Cardiac septum (tissue), 1 donor: ENCODE measurements at regions not wholly inside any gene's neighbourhood (a gene's known extent, or its start where the extent isn't known, plus 50 kb on each side); places are given as distances from the start of the nearest gene placed in this dataset.
"Not testable (repeated sequence)": the region's sequence is repeated elsewhere in the genome, so short reads cannot be mapped to it uniquely, and the experiment has no call there.

Source experiments
- DNase-seq: peaks from one replicate; pipeline ENCODE4 v3.0.0-alpha.2; 2020; ENCODE audit warnings: low spot score
- intact Hi-C: fragments of 100-400 bp; cut with DNase I; formaldehyde crosslinking; loops from one replicate; pipeline ENCODE4 v1.14.0; 2022
- donor health status: DM: no; HTN: no; CAD: no.

DNA sequence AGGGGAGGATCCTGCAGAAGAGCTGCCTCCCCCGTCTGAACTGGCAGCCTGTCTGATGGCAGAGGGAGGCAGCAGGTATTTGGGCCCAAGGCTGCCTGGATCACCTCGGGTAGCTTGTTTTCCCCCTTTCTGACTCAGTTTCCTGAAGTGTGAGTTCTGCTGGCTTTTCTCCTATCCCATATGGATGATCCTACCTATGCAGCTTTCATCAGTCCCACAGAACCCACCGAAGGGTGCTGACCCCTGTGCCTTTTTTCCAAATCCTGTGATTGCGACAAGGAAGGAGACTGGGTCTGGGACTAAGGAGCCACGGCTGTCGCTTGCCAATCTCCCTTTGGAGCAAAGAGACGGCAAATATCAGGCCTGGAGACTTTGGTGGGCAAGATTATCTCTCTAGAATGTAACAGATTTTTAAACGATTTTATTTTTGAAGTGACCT, 208.7 kb downstream of the BANP start:
- DNase-seq, intact Hi-C loops: not testable (repeated sequence)

- DNase-seq, intact Hi-C loops: not testable (repeated sequence)
Measured at GRCh38 chr16:88161191-88161590, 210.0 kb downstream of the BANP start.

DNA sequence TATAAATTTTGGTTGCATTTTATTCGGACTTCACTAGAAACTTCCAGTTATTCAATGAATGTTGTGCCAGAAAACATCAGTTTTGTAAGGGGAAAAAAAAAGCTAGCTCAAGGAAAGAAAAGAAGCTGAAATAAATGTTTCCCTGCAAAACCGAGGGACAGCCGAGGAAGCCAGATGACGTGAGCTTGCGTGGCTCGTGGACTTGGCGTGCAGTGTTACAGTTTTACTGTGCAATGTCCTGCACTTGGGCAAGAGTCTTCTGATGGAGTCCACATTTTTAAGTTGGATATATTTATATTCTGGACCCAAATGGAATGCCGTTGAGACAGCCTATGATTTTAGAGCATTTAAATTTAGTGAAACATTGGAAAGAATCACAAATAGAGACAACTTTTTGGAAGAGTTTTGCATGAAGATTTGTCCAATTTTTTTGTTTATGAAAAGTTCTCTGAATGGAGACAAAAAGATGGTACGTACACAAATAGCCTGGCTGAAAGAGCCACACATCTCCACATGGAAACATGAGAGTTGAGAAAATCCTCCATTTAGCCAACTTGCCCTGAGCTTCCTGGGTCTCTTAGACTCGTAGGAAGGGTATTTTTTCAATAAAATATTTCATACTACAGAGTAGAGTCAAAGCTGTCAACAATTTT, 210.5 kb downstream of the BANP start:
- intact Hi-C loops, DNase-seq: not testable (repeated sequence)

DNA sequence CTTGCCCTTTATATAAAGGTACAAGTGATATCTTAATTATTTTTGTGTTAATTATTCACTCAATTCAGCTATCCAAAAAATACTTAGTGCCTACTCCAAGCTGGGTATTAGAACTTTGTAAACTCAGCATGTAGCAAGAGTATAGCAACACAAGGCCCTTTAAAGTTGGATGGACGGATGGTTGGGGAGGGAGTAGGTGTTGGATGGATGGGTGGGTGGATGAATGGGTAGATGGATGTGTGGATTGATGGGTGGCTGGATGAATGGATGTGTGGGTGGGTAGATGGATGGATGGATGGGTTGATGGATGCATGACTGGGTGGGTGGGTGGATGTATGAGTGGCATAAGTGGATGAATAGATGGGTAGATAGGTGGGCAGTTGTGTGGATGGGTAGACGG, 211.5 kb downstream of the BANP start:
- intact Hi-C loops, DNase-seq: not testable (repeated sequence)

DNA sequence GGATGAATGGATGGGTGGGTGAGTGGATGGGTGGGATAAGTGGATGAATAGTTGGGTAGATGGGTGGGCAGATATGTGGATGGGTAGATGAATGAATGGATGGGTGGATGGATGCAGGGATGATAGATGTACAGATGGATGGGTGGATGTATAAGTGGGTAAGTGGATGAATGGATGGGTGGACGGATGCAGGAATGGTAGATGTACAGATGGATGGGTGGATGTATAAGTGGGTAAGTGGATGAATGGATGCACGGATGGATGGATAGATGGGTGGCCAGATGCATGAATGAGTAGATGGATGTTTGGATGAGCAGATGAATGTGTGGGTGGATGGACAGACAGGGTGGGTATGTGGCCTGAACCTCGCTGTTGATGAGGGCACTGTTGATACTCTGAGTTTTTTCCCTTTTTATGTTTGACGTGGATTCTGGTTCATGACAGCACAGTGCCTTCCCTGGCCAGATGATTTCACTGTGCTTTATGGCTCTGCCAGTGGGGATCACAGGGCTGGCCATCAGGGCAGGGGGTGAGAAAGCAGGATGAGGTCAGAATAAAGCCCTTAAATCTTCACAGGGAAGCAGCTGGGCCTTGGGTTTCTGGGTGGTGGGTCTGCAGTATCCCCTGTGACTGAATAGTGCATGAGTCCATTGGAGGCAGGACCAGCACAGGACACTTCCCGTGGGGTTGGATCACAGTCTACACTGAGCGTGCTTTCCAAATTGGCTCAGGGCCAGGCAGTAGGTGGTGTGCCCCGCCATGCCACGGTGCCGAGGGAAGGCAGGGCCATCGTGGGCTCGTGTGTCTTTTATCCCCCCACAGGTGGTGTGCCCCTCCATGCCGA, 213.2 kb downstream of the BANP start:
- DNase-seq, intact Hi-C loops: not testable (repeated sequence)

GRCh38 chr16:88165040-88165544, 213.9 kb downstream of the BANP start:
- DNase-seq = peak; percentile 46

DNA sequence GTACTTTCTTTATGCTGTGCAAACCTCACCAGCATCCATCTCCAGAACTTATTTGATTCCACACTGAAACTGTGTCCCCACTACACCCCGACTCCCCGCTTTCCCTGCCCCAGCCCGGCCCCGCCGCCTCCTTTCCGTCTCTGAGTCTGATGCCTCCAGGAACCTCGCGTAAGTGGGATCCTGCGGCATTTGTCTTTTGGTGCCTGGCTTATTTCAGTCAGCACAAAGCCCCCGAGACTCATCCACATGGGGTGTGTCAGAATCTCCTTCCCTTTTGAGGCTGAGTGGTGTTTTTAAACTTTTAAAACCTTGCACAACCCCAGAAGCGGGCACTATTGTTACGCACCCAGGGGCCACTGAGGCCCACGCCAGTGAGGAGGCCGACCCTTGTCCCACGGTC, 214.4 kb downstream of the BANP start:
- DNase-seq = peak; percentile 50
- intact Hi-C loops = not testable (repeated sequence)

More at GRCh38 chr16:88165040-88165544, 213.9 kb downstream of the BANP start:
- intact Hi-C loops = not testable (repeated sequence)

GRCh38 chr16:88166209-88166773, 215.1 kb downstream of the BANP start:
- intact Hi-C loops = not testable (repeated sequence)
- DNase-seq = peak; percentile 20

DNA sequence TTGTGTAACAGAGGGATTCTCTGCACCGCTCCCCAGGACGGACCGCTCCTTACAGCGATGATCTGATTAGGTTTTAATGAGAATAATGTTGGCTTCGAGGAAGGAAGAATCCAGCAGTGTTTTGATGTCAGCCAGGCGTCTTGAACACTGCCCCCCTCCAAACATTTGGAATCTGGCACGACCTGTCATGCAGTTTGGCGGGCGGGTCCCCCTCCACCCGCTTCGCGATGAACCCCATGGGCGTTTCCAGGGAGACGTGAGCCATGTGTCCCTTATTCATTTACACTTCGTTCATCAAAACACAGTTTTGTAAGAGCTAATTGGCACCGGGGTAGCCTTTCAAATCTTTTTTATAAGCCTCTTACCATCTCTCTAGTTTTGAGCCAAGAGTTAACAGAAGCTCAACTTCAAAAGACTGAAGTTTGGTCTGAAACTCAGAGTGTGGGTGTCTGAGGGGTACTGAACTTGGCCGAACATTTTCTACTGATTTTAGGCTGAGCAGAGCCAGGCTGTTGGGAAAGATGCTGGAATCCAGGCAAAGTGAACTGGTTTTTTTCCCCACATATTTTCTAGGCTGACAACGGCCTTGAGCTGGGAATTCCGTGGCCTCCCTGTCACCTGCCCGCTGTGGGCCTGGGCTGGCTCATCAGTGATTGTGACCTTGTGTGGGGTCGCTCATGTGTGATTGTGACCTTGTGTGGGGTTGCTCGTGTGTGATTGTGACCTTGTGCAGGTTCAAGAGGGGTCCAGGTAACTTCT, 214.8 kb upstream of the ZNF469 start:
- intact Hi-C loops = not testable (repeated sequence)

GRCh38 chr16:88168557-88168949, 214.2 kb upstream of the ZNF469 start:
- intact Hi-C loops, DNase-seq: not testable (repeated sequence)

More for the DNA sequence above, 214.8 kb upstream of the ZNF469 start:
- peak; percentile 47 for DNase-seq

- intact Hi-C loops, DNase-seq: not testable (repeated sequence)
Measured at GRCh38 chr16:88169136-88169830, 213.5 kb upstream of the ZNF469 start.

- DNase-seq, intact Hi-C loops: not testable (repeated sequence)
Measured at GRCh38 chr16:88169831-88170165, 213.0 kb upstream of the ZNF469 start.

- no peak for DNase-seq
- intact Hi-C loops = no loop called here
Measured at GRCh38 chr16:88170528-88170991, 212.2 kb upstream of the ZNF469 start.

- DNase-seq, intact Hi-C loops: not testable (repeated sequence)
Measured at GRCh38 chr16:88171126-88171525, 211.6 kb upstream of the ZNF469 start.

DNA sequence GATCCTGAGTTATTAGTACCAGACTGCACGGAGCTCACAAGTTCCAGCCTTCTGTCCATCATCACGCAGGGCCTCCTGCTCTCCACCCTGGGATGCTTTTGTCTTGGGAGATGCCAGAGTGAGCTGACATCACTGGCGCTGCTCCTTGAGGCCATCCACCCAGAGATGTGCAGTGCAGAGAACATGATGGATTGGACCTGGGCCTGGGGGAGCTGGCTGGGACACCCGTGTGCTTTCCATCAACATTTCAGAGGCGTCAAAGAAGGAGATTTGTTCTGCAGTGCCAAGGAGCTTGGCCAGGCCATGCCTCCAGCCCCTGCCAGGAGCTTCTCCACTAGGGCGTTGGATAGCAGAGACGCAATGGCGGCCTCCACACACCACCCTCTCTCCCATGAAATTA, 206.6 kb upstream of the ZNF469 start:
- intact Hi-C loops, DNase-seq: not testable (repeated sequence)

DNA sequence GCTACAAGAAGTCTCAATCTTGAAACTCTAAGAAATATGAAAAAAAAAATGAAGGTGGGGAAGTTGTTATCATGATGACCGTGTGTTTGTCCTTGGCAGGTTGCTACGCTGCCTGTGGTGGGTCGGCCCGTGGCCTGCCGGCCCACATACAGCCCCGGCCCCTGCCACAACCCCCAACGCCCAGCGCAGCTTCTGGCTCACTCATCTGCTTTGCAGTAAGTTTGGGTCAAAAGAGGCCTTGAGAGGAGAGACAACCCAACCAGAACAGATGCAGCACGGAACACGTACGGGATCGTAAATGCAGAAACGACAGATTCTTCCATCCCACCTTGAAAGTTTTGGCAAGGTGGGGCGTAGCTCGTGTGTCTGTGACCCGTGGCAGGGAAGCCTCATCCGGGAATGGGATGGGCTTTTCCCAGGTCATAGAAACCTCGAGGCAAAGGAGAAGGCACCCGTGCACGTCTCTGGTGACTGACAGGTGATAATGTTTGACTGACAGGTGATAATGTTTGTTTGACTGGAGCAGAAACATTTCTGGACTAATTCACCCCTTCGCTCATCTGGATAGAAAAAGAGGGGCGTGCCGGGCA, 206.1 kb upstream of the ZNF469 start:
- DNase-seq, intact Hi-C loops: not testable (repeated sequence)

- DNase-seq, intact Hi-C loops: not testable (repeated sequence)
Measured at GRCh38 chr16:88178251-88178650, 204.5 kb upstream of the ZNF469 start.

- intact Hi-C loops = not testable (repeated sequence)
Measured at GRCh38 chr16:88178896-88179295, 203.9 kb upstream of the ZNF469 start.

More at GRCh38 chr16:88178896-88179295, 203.9 kb upstream of the ZNF469 start:
- not testable (repeated sequence) for DNase-seq
